ENCODE measurements at regions not wholly inside any gene's neighbourhood (a gene's known extent, or its start where the extent isn't known, plus 50 kb on each side); places are given as distances from the start of the nearest gene placed in this dataset.

DNA sequence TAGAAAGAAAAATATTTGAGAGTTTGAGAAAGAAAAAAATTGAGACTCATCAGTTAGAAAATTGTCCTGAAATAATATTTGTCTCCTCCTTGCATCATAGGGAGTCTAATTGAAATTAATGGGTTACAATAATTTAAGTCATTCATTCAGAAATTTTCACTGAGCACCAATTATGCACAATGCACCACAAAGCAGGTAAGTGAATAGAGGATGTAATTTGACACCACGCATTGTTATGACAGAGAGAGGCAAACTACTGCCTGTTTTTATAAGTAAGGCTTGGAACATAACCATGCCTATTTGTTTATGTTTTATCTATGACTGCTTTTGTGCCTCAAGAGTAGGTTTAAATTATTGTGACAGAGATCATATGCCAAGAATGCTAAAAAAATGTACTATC lies 537.9 kb upstream of the FAT3 start:
- no peak for DNase-seq (ENCODE audit: low spot score in 2 of 2)
- TF ChIP-seq, protein P1, sequence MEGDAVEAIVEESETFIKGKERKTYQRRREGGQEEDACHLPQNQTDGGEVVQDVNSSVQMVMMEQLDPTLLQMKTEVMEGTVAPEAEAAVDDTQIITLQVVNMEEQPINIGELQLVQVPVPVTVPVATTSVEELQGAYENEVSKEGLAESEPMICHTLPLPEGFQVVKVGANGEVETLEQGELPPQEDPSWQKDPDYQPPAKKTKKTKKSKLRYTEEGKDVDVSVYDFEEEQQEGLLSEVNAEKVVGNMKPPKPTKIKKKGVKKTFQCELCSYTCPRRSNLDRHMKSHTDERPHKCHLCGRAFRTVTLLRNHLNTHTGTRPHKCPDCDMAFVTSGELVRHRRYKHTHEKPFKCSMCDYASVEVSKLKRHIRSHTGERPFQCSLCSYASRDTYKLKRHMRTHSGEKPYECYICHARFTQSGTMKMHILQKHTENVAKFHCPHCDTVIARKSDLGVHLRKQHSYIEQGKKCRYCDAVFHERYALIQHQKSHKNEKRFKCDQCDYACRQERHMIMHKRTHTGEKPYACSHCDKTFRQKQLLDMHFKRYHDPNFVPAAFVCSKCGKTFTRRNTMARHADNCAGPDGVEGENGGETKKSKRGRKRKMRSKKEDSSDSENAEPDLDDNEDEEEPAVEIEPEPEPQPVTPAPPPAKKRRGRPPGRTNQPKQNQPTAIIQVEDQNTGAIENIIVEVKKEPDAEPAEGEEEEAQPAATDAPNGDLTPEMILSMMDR (IDR thresholded peaks at IDR 0.05): no peak
- Histone ChIP-seq H3K36me3 (no peaks in the 10 kb centered on the region), H3K4me1 (no peaks in the 10 kb centered on the region), H3K4me3 (no peak overlapping the region), H3K27me3 (no peaks in the 10 kb centered on the region), H3K9me3 (no peaks in the 10 kb centered on the region), H3K27ac (no peak overlapping the region)
- intact Hi-C loops (cut with DNase I): no loop called here

DNA sequence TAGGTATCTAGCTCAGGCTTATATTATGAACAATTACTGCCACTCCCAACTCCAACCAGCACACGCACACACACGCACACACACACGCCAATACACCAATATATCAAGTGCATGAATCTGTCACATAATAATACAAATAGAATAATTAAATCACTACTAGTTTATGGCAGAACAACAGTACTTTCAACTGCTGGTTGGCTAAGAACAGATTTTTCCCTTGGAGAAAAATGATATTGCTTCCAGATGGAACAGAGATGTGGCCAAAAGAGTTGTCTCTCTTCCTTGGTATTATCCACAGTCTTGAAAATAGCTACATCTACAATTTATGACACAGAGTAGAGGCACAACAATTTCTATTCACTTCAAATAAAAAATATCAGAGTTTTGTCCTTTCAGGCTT lies 538.3 kb upstream of the FAT3 start:
- no peak for DNase-seq (ENCODE audit: low spot score in 2 of 2)
- H3K27ac ChIP-seq: no peak overlapping the region
- no peaks in the 10 kb centered on the region for H3K36me3 ChIP-seq
- H3K27me3 ChIP-seq: no peaks in the 10 kb centered on the region
- H3K4me3 ChIP-seq: no peak overlapping the region
- intact Hi-C loops (cut with DNase I): no loop called here
- H3K9me3 ChIP-seq: no peaks in the 10 kb centered on the region
- TF ChIP-seq, protein P1 (IDR thresholded peaks at IDR 0.05): no peak
- H3K4me1 ChIP-seq: no peaks in the 10 kb centered on the region

DNA sequence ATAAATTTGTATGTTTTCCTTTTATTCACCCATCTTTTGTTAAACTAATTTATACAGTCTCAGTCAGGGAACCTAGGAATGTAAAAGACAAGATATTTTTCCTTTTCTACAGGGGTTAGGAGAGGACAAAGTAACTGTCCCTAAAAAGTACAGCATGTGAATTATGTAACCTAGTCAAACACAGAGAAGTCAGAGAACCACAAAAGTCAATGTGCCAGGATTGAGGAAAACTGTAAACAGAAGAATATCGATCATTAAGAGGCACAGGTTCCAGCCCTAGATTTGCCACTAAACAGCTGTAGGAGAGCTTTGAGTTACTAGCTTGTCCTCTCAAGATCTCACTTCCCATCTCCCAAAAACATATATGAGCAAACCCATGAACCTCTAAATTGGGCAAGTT lies 550.9 kb upstream of the FAT3 start:
- Histone ChIP-seq H3K4me1 (no peaks in the 10 kb centered on the region), H3K36me3 (no peaks in the 10 kb centered on the region), H3K4me3 (no peak overlapping the region), H3K27me3 (no peaks in the 10 kb centered on the region), H3K27ac (no peak overlapping the region), H3K9me3 (no peaks in the 10 kb centered on the region)
- TF ChIP-seq, protein P1 (IDR thresholded peaks at IDR 0.05): no peak
- intact Hi-C loops (cut with DNase I): loop anchor here (5.0 kb wide), 1 partner anchor 251 kb away; no protein-coding TSS in a partner anchor
- DNase-seq (ENCODE audit: low spot score in 2 of 2): no peak

DNA sequence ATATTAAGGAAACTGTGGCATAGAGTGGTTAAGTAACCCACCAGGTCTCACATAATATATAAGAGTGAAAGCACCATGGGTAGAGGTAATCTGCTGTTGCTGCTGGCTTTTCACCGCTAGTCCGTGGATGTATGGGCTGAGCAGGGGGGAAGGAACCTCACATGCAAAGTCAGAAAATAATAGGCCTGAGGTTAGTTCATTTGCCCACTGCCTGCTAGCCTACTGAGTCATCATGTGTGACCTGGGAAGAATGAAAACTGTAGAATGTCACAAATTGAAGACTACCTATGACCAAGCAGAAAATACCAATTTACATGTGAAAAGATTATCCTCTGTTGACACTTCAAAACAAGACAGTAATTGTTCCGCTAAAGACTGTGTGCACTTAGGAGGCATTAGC lies 560.1 kb upstream of the FAT3 start:
- H3K27me3 ChIP-seq: no peaks in the 10 kb centered on the region
- H3K4me3 ChIP-seq: no peak overlapping the region
- no peaks in the 10 kb centered on the region for H3K9me3 ChIP-seq
- H3K4me1 ChIP-seq: no peaks in the 10 kb centered on the region
- no peak overlapping the region for H3K27ac ChIP-seq
- H3K36me3 ChIP-seq: no peaks in the 10 kb centered on the region
- TF ChIP-seq, protein P1 (IDR thresholded peaks at IDR 0.05): no peak
- intact Hi-C loops (cut with DNase I): no loop called here
- no peak for DNase-seq (ENCODE audit: low spot score in 2 of 2)

DNA sequence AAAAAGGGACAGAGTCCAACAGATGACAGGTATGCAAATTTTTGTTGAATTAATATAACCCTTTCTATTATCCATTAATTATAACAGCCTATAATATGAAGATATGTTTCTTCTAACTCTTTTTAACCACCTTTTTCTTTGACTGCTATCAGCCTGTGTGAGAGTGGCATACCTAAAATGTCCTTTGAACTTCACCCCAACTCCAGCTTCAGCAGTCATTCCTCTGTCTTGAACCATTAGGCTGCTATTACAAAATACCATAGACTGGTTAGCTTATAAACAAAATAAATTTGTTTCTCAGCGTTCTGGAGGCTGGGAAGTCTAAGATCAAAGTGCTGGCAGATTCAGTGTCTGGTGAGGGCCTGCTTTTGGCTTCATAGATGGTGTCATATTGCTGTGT lies 564.6 kb upstream of the FAT3 start:
- no peak overlapping the region for H3K4me3 ChIP-seq
- intact Hi-C loops (cut with DNase I): no loop called here
- TF ChIP-seq, protein P1 (IDR thresholded peaks at IDR 0.05): no peak

DNA sequence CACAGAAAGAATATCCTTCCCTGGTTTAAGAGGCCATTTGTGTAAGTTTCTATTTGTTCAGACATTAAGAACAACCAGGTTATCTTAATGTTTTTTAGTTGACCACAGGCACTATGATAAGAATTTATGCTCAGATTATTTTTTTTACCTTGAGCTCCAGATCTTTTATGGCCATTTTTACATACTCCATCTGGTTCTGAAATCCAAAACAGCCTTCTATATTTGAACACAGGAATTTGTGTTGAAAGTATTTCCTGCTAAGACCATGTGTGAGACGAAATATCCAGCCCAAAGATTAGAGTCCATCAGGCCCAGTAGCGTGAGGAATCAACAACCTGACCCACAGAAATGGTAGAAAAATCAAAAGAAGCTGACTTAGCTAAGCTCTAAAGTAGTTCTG lies 569.9 kb upstream of the FAT3 start:
- Histone ChIP-seq H3K36me3 (no peaks in the 10 kb centered on the region), H3K27me3 (no peaks in the 10 kb centered on the region), H3K9me3 (no peaks in the 10 kb centered on the region), H3K4me3 (no peak overlapping the region), H3K27ac (no peak overlapping the region), H3K4me1 (no peaks in the 10 kb centered on the region)
- DNase-seq (ENCODE audit: low spot score in 2 of 2): no peak
- TF ChIP-seq, protein P1 (IDR thresholded peaks at IDR 0.05): no peak
- intact Hi-C loops (cut with DNase I): no loop called here

More for the DNA sequence above, 564.6 kb upstream of the FAT3 start:
- H3K27me3 ChIP-seq: no peaks in the 10 kb centered on the region
- no peak for DNase-seq (ENCODE audit: low spot score in 2 of 2)
- H3K27ac ChIP-seq: no peak overlapping the region
- H3K36me3 ChIP-seq: no peaks in the 10 kb centered on the region
- no peaks in the 10 kb centered on the region for H3K4me1 ChIP-seq
- no peaks in the 10 kb centered on the region for H3K9me3 ChIP-seq

Measured in ascending aorta (tissue), 2 donors.